Fibroblast of lung (primary cell): ENCODE measurements at regions not wholly inside any gene's neighbourhood (a gene's known extent, or its start where the extent isn't known, plus 50 kb on each side); places are given as distances from the start of the nearest gene placed in this dataset.

Source experiments
- DNase-seq, 2 donors: peaks; one replicate each; pipeline versions ENCODE4 v3.0.0 to v3.0.0-alpha.2; 2010; ENCODE audit warnings: low read depth in 2 of 2
- H2AFZ ChIP-seq: 2 replicates; pipeline ENCODE4 v1.5.1; 2012; ENCODE audit warnings: low read length, control low read depth, inconsistent platforms
- H3K27ac ChIP-seq: 2 replicates; pipeline ENCODE4 v1.5.1; 2011; ENCODE audit warnings: low read length, control low read depth; ENCODE audit not compliant: insufficient read depth
- H3K27me3 ChIP-seq: 2 replicates; pipeline ENCODE4 v1.5.1; 2011; ENCODE audit warnings: mild to moderate bottlenecking, low read length; ENCODE audit not compliant: control insufficient read depth, insufficient read depth
- H3K36me3 ChIP-seq: 2 replicates; pipeline ENCODE4 v1.5.1; 2011; ENCODE audit warnings: low read length; ENCODE audit not compliant: control insufficient read depth, insufficient read depth
- H3K4me1 ChIP-seq: 2 replicates; pipeline ENCODE4 v1.5.1; 2011; ENCODE audit warnings: low read length; ENCODE audit not compliant: control insufficient read depth, insufficient read depth; ENCODE audit errors: extremely low read depth
- H3K4me2 ChIP-seq: 2 replicates; pipeline ENCODE4 v1.5.1; 2011; ENCODE audit warnings: low read length, control low read depth; ENCODE audit not compliant: insufficient read depth; ENCODE audit errors: extremely low read depth
- H3K4me3 ChIP-seq, 4 experiments: fragments of 200-600 bp in 1 of 4; sonication (generic) in 1 of 4; replicated peaks in 1 of 4; 2 replicates each; pipeline ENCODE4 v1.5.1; 2011 to 2016; ENCODE audit warnings: low read length in 4 of 4, low read depth in 3 of 4, mild to moderate bottlenecking in 3 of 4, control low read depth in 2 of 4, inconsistent platforms in 1 of 4, mixed read lengths in 1 of 4; ENCODE audit not compliant: insufficient read depth in 1 of 4; ENCODE audit errors: control extremely low read depth in 1 of 4
- H3K79me2 ChIP-seq: 2 replicates; pipeline ENCODE4 v1.5.1; 2012; ENCODE audit warnings: mild to moderate bottlenecking, low read length, inconsistent platforms; ENCODE audit not compliant: control insufficient read depth, insufficient read depth
- H3K9ac ChIP-seq: 2 replicates; pipeline ENCODE4 v1.5.1; 2011; ENCODE audit warnings: mild to moderate bottlenecking, low read length, control low read depth; ENCODE audit not compliant: insufficient read depth
- H3K9me3 ChIP-seq: 2 replicates; pipeline ENCODE4 v1.5.1; 2012; ENCODE audit warnings: low read depth, low read length; ENCODE audit not compliant: control insufficient read depth, insufficient read depth
- H4K20me1 ChIP-seq: 2 replicates; pipeline ENCODE4 v1.5.1; 2011; ENCODE audit warnings: low read length; ENCODE audit not compliant: control insufficient read depth, insufficient read depth; ENCODE audit errors: extremely low read depth
- CTCF ChIP-seq, 2 donors: IDR thresholded peaks in 1 of 2; conservative IDR thresholded peaks in 1 of 2; 1 replicate in 1 of 2; 2 replicates in 1 of 2; pipeline ENCODE4 v1.5.1; 2011 to 2012; ENCODE audit warnings: low read length in 2 of 2, control low read depth in 1 of 2, inconsistent platforms in 1 of 2, low read depth in 1 of 2, mild to moderate bottlenecking in 1 of 2
- EZH2 ChIP-seq: IDR thresholded peaks from 2 replicates; pipeline ENCODE4 v1.5.1; 2012; ENCODE audit warnings: low read length, control low read depth, mild to moderate bottlenecking; ENCODE audit errors: missing control alignments

- DNase-seq = no peak
- no peaks in the 10 kb centered on the region for H3K36me3 ChIP-seq
- H3K9me3 ChIP-seq = no peaks in the 10 kb centered on the region
- no peaks in the 10 kb centered on the region for H3K27me3 ChIP-seq
- H3K27ac ChIP-seq = no peak overlapping the region
- no peak overlapping the region for H3K4me3 ChIP-seq
- H3K79me2 ChIP-seq = no peaks in the 10 kb centered on the region
- TF ChIP-seq CTCF (conservative IDR thresholded peaks at IDR 0.05 in 1 of 2, IDR thresholded peaks at IDR 0.05 in 1 of 2; ENCODE audit: low read depth in 1 of 2, low read length in 2 of 2) = no peak
- TF ChIP-seq EZH2 = no peak
- no peaks in the 10 kb centered on the region for H3K4me1 ChIP-seq
- no peak overlapping the region for H3K4me2 ChIP-seq
- no peak overlapping the region for H2AFZ ChIP-seq
- H3K9ac ChIP-seq = no peak overlapping the region
- H4K20me1 ChIP-seq = no peaks in the 10 kb centered on the region
Measured at GRCh38 chr5:109986726-109987125, 297.0 kb downstream of the MAN2A1 start.

GRCh38 chr5:109987355-109987754 is 297.6 kb downstream of the MAN2A1 start:
- no peaks in the 10 kb centered on the region for H3K79me2 ChIP-seq
- H3K9me3 ChIP-seq = no peaks in the 10 kb centered on the region
- H3K9ac ChIP-seq = no peak overlapping the region
- H4K20me1 ChIP-seq = no peaks in the 10 kb centered on the region
- no peak overlapping the region for H3K4me2 ChIP-seq
- no peaks in the 10 kb centered on the region for H3K4me1 ChIP-seq
- no peak overlapping the region for H3K4me3 ChIP-seq
- H3K27ac ChIP-seq = no peak overlapping the region
- H3K27me3 ChIP-seq = no peaks in the 10 kb centered on the region
- TF ChIP-seq EZH2 (no peak), CTCF (conservative IDR thresholded peaks at IDR 0.05 in 1 of 2, IDR thresholded peaks at IDR 0.05 in 1 of 2; ENCODE audit: low read depth in 1 of 2, low read length in 2 of 2) (no peak)
- H3K36me3 ChIP-seq = no peaks in the 10 kb centered on the region
- peak in 1 of 2 donors; percentile 45 for DNase-seq
- no peak overlapping the region for H2AFZ ChIP-seq

- peak in 1 of 2 donors; percentile 32 for DNase-seq
- H3K4me2 ChIP-seq = no peak overlapping the region
- no peaks in the 10 kb centered on the region for H3K9me3 ChIP-seq
Measured at GRCh38 chr5:109987970-109988369, 298.2 kb downstream of the MAN2A1 start.

More at GRCh38 chr5:109987970-109988369, 298.2 kb downstream of the MAN2A1 start:
- H3K27me3 ChIP-seq = no peaks in the 10 kb centered on the region
- H2AFZ ChIP-seq = no peak overlapping the region
- H3K4me1 ChIP-seq = no peaks in the 10 kb centered on the region
- TF ChIP-seq EZH2 (no peak), CTCF (conservative IDR thresholded peaks at IDR 0.05 in 1 of 2, IDR thresholded peaks at IDR 0.05 in 1 of 2; ENCODE audit: low read depth in 1 of 2, low read length in 2 of 2) (no peak)
- no peak overlapping the region for H3K4me3 ChIP-seq
- no peak overlapping the region for H3K9ac ChIP-seq
- H4K20me1 ChIP-seq = no peaks in the 10 kb centered on the region
- no peak overlapping the region for H3K27ac ChIP-seq
- H3K79me2 ChIP-seq = no peaks in the 10 kb centered on the region
- H3K36me3 ChIP-seq = no peaks in the 10 kb centered on the region
